HK-2 (cell line): ENCODE measurements at regions not wholly inside any gene's neighbourhood (a gene's known extent, or its start where the extent isn't known, plus 50 kb on each side); places are given as distances from the start of the nearest gene placed in this dataset.

Source experiments
- DNase-seq: peaks from one replicate; pipeline ENCODE4 v3.0.0-alpha.2; 2018; ENCODE audit not compliant: unreplicated experiment

GRCh38 chr1:181858135-181858534 is 203.4 kb downstream of the ZNF648 start:
- no peak for DNase-seq
